Parathyroid adenoma (tissue), 2 donors: ENCODE measurements at regions not wholly inside any gene's neighbourhood (a gene's known extent, or its start where the extent isn't known, plus 50 kb on each side); places are given as distances from the start of the nearest gene placed in this dataset.

ENCODE experiments used
- H2AFZ ChIP-seq: fragments of 300-600 bp; sonication (generic); one replicate; pipeline ENCODE4 v1.7.0; 2017; ENCODE audit warnings: antibody characterized with exemption, mild to moderate bottlenecking
- H3K27ac ChIP-seq: fragments of 300-600 bp; sonication (generic); one replicate; pipeline ENCODE4 v1.7.0; 2017
- H3K27me3 ChIP-seq: fragments of 300-600 bp; sonication (generic); one replicate; pipeline ENCODE4 v1.7.0; 2017; ENCODE audit warnings: low read length; ENCODE audit not compliant: control insufficient read depth, insufficient read depth
- H3K36me3 ChIP-seq: fragments of 300-600 bp; sonication (generic); one replicate; pipeline ENCODE4 v1.7.0; 2017; ENCODE audit warnings: low read length; ENCODE audit not compliant: control insufficient read depth, insufficient read depth
- H3K4me1 ChIP-seq: fragments of 300-600 bp; sonication (generic); one replicate; pipeline ENCODE4 v1.7.0; 2017; ENCODE audit warnings: control low read depth
- H3K4me2 ChIP-seq: fragments of 300-600 bp; sonication (generic); one replicate; pipeline ENCODE4 v1.7.0; 2017; ENCODE audit warnings: low read length
- H3K4me3 ChIP-seq: fragments of 300-600 bp; sonication (generic); one replicate; pipeline ENCODE4 v1.7.0; 2017; ENCODE audit warnings: low read depth, low read length
- H3K79me2 ChIP-seq: fragments of 300-600 bp; sonication (generic); one replicate; pipeline ENCODE4 v1.7.0; 2017; ENCODE audit warnings: control low read depth
- H3K9ac ChIP-seq: fragments of 300-600 bp; sonication (generic); one replicate; pipeline ENCODE4 v1.7.0; 2017; ENCODE audit warnings: mild to moderate bottlenecking
- H3K9me3 ChIP-seq: fragments of 300-600 bp; sonication (generic); one replicate; pipeline ENCODE4 v1.7.0; 2017; ENCODE audit warnings: low read length; ENCODE audit not compliant: control insufficient read depth
- TF ChIP-seq, protein P1 (sequence below): fragments of 300-600 bp; sonication (generic); IDR thresholded peaks from one replicate; pipeline ENCODE4 v1.7.0; 2017; ENCODE audit warnings: antibody characterized with exemption, mild to moderate bottlenecking
- donor health status: primary hyperparathyroidism.

DNA sequence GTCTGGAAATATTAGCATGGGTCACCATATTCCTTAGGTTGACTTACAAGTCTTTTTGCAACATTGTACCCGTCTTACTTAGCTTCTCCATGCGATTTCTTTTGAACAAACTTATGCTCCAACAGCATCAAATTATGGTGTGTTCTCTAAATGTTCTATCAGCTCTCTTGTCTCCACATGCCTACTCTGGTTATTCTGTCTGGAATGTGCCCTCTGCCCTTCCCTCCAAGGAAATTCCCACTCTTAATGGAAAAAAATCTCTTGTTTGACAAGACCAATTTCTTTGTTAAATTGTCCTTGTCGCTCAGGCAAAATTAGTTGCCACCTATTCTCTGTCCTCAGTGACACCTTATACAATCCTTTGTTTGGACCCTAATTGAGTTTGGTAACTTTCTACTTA, 522.8 kb upstream of the LUZP2 start:
- Histone ChIP-seq H3K4me3 (no peak overlapping the region), H3K27me3 (no peaks in the 10 kb centered on the region), H3K4me2 (no peak overlapping the region)

DNA sequence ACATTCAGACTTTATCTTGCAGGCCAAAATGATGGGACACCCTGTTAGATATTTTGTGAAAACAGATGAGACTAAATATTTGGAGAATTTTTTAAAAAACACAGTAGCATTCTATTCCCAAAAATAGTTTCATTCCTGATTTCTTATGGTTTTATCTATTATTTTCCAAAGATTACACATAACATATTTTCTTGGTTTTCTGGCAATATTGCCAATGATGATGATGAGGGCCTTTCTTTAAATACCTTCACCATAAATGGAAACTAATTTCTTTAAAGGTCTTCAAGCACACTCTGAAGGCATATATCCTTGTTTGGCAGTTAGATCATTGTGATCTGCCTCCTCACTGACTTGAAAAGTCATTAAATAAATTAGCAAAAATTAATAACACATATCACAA, 522.3 kb upstream of the LUZP2 start:
- Histone ChIP-seq H3K79me2 (no peaks in the 10 kb centered on the region), H3K9me3 (no peaks in the 10 kb centered on the region), H3K9ac (no peak overlapping the region), H3K4me1 (no peaks in the 10 kb centered on the region), H3K36me3 (no peaks in the 10 kb centered on the region), H2AFZ (no peak overlapping the region), H3K4me2 (no peak overlapping the region), H3K4me3 (no peak overlapping the region), H3K27ac (no peak overlapping the region), H3K27me3 (no peaks in the 10 kb centered on the region)
- TF ChIP-seq, protein P1, sequence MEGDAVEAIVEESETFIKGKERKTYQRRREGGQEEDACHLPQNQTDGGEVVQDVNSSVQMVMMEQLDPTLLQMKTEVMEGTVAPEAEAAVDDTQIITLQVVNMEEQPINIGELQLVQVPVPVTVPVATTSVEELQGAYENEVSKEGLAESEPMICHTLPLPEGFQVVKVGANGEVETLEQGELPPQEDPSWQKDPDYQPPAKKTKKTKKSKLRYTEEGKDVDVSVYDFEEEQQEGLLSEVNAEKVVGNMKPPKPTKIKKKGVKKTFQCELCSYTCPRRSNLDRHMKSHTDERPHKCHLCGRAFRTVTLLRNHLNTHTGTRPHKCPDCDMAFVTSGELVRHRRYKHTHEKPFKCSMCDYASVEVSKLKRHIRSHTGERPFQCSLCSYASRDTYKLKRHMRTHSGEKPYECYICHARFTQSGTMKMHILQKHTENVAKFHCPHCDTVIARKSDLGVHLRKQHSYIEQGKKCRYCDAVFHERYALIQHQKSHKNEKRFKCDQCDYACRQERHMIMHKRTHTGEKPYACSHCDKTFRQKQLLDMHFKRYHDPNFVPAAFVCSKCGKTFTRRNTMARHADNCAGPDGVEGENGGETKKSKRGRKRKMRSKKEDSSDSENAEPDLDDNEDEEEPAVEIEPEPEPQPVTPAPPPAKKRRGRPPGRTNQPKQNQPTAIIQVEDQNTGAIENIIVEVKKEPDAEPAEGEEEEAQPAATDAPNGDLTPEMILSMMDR: no peak

More for the DNA sequence above, 522.8 kb upstream of the LUZP2 start:
- TF ChIP-seq, protein P1: no peak
- Histone ChIP-seq H3K36me3 (no peaks in the 10 kb centered on the region), H3K9me3 (no peaks in the 10 kb centered on the region), H3K4me1 (no peaks in the 10 kb centered on the region), H2AFZ (no peak overlapping the region), H3K9ac (no peak overlapping the region), H3K79me2 (no peaks in the 10 kb centered on the region), H3K27ac (no peak overlapping the region)

DNA sequence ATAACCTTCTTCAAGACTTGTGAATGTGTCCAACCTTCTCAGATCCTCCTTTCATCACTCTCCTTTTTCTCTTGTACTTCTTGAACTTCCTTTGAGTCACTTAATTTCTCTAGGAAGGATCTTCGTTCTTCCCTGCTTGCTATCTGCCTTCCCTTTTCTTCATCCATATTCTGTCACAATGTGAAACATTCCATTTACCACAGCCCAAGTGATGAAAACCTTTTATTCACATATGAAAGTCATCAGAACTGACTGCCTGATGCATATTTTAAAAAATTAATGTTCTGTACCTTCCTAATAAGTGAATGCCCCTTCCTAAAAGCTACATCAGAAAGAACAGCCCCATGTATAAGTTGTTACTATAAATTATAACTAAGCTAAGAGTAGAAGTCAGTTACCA, 520.4 kb upstream of the LUZP2 start:
- Histone ChIP-seq H3K4me1 (no peaks in the 10 kb centered on the region), H3K4me3 (no peak overlapping the region), H2AFZ (no peak overlapping the region), H3K27ac (no peak overlapping the region), H3K36me3 (no peaks in the 10 kb centered on the region), H3K27me3 (no peaks in the 10 kb centered on the region), H3K79me2 (no peaks in the 10 kb centered on the region), H3K4me2 (no peak overlapping the region), H3K9ac (no peak overlapping the region), H3K9me3 (no peaks in the 10 kb centered on the region)
- TF ChIP-seq, protein P1: no peak

DNA sequence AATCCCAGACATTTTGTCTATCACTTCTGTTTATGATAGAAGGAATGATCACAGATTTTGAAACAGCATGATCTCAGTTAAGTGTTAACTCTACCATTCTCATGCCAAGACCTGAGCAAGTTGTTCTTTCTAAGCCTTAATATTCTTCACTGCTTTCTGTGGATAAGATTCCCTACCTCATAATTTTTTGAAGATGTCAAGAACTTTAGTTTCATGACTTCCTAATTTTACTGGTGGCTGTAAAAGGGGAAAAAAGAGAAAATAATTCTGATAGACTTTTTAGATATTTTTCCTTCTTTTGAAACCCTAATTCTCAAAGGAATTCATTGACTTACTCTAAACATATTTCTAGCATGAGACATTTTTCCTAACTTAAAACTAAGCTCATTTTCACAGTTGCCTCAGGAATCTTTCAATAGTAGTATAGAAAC, 520.0 kb upstream of the LUZP2 start:
- H3K4me2 ChIP-seq: no peak overlapping the region
- no peaks in the 10 kb centered on the region for H3K27me3 ChIP-seq
- H3K79me2 ChIP-seq: no peaks in the 10 kb centered on the region
- H3K9ac ChIP-seq: no peak overlapping the region
- no peak overlapping the region for H3K27ac ChIP-seq
- no peaks in the 10 kb centered on the region for H3K4me1 ChIP-seq
- no peak overlapping the region for H3K4me3 ChIP-seq
- H2AFZ ChIP-seq: no peak overlapping the region
- TF ChIP-seq, protein P1: no peak
- no peaks in the 10 kb centered on the region for H3K36me3 ChIP-seq
- H3K9me3 ChIP-seq: no peaks in the 10 kb centered on the region

DNA sequence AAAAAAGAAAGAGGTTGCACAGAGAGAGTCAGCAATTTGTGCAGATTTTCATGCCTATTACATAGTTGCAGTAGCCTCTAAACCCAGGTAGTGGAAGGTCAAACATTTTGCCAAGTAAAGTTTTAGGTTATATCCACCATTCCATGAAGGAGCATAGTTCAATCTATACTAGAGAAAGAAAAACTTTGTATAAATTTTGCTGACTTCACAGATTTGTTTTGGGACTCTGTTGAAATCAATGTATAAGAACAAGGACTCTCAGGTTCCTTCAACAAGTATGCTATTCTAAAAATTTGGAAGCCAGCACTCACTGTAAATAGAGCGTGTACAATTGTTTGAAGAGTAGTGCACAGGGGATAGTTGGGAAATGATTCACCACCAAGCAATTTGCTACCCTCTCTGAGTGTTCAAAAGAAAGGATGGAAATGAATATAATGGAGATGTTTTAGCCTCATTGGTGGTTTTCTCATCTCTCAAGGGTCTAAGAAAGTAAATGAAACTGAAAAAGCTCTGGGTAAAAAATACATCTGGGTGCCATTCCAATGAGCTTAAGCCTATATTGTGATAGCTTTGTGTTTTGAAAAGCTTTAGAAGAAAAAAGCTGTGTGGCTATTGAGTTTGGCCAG, 508.4 kb upstream of the LUZP2 start:
- H3K4me3 ChIP-seq: no peak overlapping the region
- no peak overlapping the region for H3K4me2 ChIP-seq
- TF ChIP-seq, protein P1: no peak
- H3K9me3 ChIP-seq: no peaks in the 10 kb centered on the region
- H3K4me1 ChIP-seq: no peaks in the 10 kb centered on the region
- H3K27ac ChIP-seq: no peak overlapping the region
- no peak overlapping the region for H2AFZ ChIP-seq
- no peaks in the 10 kb centered on the region for H3K79me2 ChIP-seq
- no peaks in the 10 kb centered on the region for H3K36me3 ChIP-seq
- no peaks in the 10 kb centered on the region for H3K27me3 ChIP-seq
- no peak overlapping the region for H3K9ac ChIP-seq
